Colonic mucosa (tissue), 4 donors: ENCODE measurements at regions not wholly inside any gene's neighbourhood (a gene's known extent, or its start where the extent isn't known, plus 50 kb on each side); places are given as distances from the start of the nearest gene placed in this dataset.
"Not testable (repeated sequence)": the region's sequence is repeated elsewhere in the genome, so short reads cannot be mapped to it uniquely, and the experiment has no call there.

Experiments used
- DNase-seq: peaks from one replicate; pipeline ENCODE4 v3.0.0-alpha.2; 2020
- H3K27ac ChIP-seq: fragments of 200-600 bp; one replicate; pipeline ENCODE4 v1.8.0; 2021
- H3K27me3 ChIP-seq: fragments of 200-600 bp; one replicate; pipeline ENCODE4 v1.8.0; 2021
- H3K36me3 ChIP-seq: fragments of 200-600 bp; one replicate; pipeline ENCODE4 v1.8.0; 2021
- H3K4me1 ChIP-seq: fragments of 200-600 bp; one replicate; pipeline ENCODE4 v1.8.0; 2021; ENCODE audit warnings: mild to moderate bottlenecking
- H3K4me3 ChIP-seq: fragments of 200-600 bp; one replicate; pipeline ENCODE4 v1.8.0; 2021
- H3K9ac ChIP-seq, 2 donors: one replicate each; pipeline ENCODE4 v1.7.0; 2013; ENCODE audit warnings: control low read depth in 2 of 2, low read depth in 2 of 2, low read length in 2 of 2
- H3K9me3 ChIP-seq: fragments of 200-600 bp; one replicate; pipeline ENCODE4 v1.8.0; 2021
- intact Hi-C: fragments of 100-400 bp; cut with DNase I; formaldehyde crosslinking; loops from one replicate; pipeline ENCODE4 v1.14.1; 2022
- TF ChIP-seq, protein P1 (sequence below): fragments of 200-600 bp; IDR thresholded peaks from one replicate; pipeline ENCODE4 v1.8.0; 2022; ENCODE audit warnings: antibody characterized with exemption, mild to moderate bottlenecking
- donor health status: healthy.
- donor health status: DM: no; HTN: no; CAD: no.
- donor health status: DM: no; HTN: no; CAD: no.

DNA sequence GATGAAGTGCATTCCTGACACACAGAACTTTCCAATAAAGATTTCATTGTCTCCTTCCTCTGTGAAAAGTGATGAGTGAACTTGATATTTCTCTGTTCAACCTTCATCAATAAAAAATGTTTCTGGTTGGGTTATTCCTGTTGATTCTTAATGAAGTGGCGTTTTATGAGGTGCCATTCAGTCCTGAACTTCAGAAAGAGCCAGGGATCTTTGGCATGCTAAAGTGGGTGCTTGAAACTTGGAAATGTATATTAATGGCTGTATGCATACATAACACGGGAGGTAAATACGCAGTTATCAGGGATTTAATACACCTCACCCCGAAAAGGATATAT lies 151.6 kb downstream of the ACTR3B start:
- Histone ChIP-seq H3K36me3 (no peaks in the 10 kb centered on the region), H3K9ac (no peak overlapping the region), H3K9me3 (no peaks in the 10 kb centered on the region), H3K27me3 (no peaks in the 10 kb centered on the region), H3K4me1 (no peaks in the 10 kb centered on the region), H3K27ac (no peak overlapping the region), H3K4me3 (no peak overlapping the region)
- TF ChIP-seq, protein P1, sequence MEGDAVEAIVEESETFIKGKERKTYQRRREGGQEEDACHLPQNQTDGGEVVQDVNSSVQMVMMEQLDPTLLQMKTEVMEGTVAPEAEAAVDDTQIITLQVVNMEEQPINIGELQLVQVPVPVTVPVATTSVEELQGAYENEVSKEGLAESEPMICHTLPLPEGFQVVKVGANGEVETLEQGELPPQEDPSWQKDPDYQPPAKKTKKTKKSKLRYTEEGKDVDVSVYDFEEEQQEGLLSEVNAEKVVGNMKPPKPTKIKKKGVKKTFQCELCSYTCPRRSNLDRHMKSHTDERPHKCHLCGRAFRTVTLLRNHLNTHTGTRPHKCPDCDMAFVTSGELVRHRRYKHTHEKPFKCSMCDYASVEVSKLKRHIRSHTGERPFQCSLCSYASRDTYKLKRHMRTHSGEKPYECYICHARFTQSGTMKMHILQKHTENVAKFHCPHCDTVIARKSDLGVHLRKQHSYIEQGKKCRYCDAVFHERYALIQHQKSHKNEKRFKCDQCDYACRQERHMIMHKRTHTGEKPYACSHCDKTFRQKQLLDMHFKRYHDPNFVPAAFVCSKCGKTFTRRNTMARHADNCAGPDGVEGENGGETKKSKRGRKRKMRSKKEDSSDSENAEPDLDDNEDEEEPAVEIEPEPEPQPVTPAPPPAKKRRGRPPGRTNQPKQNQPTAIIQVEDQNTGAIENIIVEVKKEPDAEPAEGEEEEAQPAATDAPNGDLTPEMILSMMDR = no peak
- DNase-seq = no peak
- intact Hi-C loops = no loop called here

DNA sequence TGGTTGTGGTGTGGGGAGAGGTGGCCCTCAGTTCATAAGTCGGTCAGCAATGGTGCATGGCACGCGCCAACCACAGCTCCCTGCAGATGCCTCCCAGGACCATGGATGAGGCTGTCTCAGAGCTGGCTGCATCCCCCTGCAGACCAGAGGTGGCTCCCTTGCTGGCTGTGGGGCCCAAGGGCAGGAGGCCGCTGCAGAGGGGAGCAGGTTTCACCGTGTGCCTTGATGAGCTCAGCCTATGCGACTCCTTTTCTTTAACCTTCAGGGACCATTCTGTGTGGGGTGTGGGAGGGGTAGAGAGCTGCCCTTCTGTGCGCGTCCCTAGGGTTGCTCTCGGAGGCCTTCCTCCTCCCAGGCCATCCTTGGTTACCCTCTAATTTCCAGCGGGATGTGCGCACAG lies 152.4 kb downstream of the ACTR3B start:
- no peak for DNase-seq
- no peaks in the 10 kb centered on the region for H3K4me1 ChIP-seq
- H3K36me3 ChIP-seq = no peaks in the 10 kb centered on the region
- no peak overlapping the region for H3K9ac ChIP-seq
- H3K9me3 ChIP-seq = no peaks in the 10 kb centered on the region
- TF ChIP-seq, protein P1 = no peak
- intact Hi-C loops = no loop called here
- no peak overlapping the region for H3K27ac ChIP-seq
- no peak overlapping the region for H3K4me3 ChIP-seq
- H3K27me3 ChIP-seq = no peaks in the 10 kb centered on the region

DNA sequence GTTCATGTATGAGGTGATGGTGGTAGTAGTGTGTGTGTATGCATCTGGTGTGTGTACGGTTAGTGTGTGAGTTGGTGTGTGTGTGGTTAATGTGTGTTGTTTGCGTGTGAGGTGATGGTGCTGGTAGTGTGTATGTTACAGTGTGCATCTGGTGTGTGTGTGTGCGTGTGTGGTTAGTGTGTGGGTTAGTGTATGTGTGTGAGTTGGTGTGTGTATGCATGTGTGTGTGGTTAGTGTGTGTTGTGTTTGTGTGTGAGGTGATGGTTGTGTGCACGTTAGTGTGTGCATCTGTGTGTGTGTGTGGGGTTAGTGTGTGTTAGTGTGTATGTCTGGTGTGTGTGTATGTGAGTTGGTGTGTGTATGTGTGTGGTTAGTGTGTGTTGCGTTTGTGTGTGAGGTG lies 153.0 kb downstream of the ACTR3B start:
- intact Hi-C loops = no loop called here
- H3K9ac ChIP-seq = no peak overlapping the region
- H3K36me3 ChIP-seq = no peaks in the 10 kb centered on the region
- no peak for DNase-seq
- no peak overlapping the region for H3K27ac ChIP-seq
- H3K9me3 ChIP-seq = no peaks in the 10 kb centered on the region
- H3K27me3 ChIP-seq = no peaks in the 10 kb centered on the region
- TF ChIP-seq, protein P1 = no peak
- no peak overlapping the region for H3K4me3 ChIP-seq
- H3K4me1 ChIP-seq = no peaks in the 10 kb centered on the region

DNA sequence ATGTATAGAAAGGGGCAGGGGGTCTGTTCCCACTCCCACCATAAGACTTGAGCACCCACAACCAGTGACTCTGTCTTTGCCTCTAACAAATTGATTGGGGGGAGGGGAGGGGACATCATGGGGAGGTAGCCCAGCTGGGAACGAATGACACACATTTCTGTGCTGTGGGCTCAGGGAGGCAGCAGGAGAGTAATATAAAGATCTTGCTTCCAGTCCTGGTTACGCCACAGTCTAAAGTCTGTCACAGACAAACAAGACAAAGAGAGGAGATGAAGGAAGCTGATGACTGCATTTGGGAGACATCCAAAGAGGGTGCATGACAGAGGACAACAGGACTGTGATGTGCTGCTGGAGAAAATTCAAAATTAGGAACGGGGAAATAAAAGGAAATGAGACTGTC lies 153.9 kb downstream of the ACTR3B start:
- Histone ChIP-seq H3K27me3 (no peaks in the 10 kb centered on the region), H3K27ac (no peak overlapping the region), H3K36me3 (no peaks in the 10 kb centered on the region), H3K4me1 (no peaks in the 10 kb centered on the region), H3K9me3 (no peaks in the 10 kb centered on the region), H3K9ac (no peak overlapping the region), H3K4me3 (no peak overlapping the region)
- TF ChIP-seq, protein P1 = no peak
- intact Hi-C loops = no loop called here
- DNase-seq = no peak

DNA sequence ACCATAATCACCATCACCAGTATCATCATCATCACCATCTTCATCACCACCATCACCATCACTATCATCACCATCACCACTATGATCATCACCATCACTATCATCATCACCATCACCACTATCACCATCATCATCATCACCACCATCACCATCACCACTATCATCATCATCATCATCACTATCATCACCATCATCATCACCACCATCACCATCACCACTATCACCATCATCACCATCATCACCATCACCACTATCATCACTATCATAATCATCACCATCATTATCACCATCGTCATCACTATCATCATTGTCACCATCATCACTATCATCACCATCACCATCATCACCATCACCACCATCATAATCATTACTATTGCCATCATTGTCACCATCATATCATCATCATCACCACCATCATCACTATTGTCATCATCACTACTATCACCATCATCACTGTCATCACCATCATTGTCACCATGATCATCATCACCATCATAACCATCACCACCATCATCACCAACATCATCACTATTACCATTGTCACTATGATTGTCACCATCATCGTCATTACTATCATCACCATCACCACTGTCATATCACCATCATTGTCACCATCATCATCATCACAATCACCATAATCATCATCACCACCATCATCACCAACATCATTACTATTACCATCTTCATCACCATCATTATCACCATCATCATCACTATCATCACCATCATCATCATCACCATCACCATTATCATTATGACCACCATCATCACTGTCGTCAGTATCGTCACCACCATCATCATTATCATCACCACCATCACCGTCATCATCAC lies 154.7 kb downstream of the ACTR3B start:
- no peaks in the 10 kb centered on the region for H3K36me3 ChIP-seq
- H3K9me3 ChIP-seq = no peaks in the 10 kb centered on the region
- no peak overlapping the region for H3K9ac ChIP-seq
- H3K27ac ChIP-seq = no peak overlapping the region
- H3K4me1 ChIP-seq = no peaks in the 10 kb centered on the region
- no peak for DNase-seq
- TF ChIP-seq, protein P1 = no peak
- no peak overlapping the region for H3K4me3 ChIP-seq
- intact Hi-C loops = no loop called here
- no peaks in the 10 kb centered on the region for H3K27me3 ChIP-seq

DNA sequence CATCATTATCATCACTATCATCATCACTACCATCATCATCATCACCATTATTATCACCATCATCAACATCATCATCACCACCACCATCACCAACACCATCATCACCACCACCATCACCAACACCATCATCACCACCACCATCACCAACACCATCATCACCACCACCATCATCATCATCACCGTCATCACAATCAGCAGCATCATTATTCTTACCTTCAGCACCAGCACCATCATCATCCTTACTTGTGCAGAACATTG lies 155.2 kb downstream of the ACTR3B start:
- H3K36me3 ChIP-seq, H3K9me3 ChIP-seq, intact Hi-C loops, DNase-seq, H3K27ac ChIP-seq, H3K4me1 ChIP-seq, H3K4me3 ChIP-seq, H3K27me3 ChIP-seq, H3K9ac ChIP-seq: not testable (repeated sequence)
